LHCN-M2 (cell line): ENCODE measurements at regions not wholly inside any gene's neighbourhood (a gene's known extent, or its start where the extent isn't known, plus 50 kb on each side); places are given as distances from the start of the nearest gene placed in this dataset.
"Not testable (repeated sequence)": the region's sequence is repeated elsewhere in the genome, so short reads cannot be mapped to it uniquely, and the experiment has no call there.

Source experiments
- DNase-seq: peaks from one replicate; pipeline ENCODE4 v3.0.0-alpha.2; 2012; ENCODE audit warnings: low read depth

- DNase-seq: no peak
Observed at GRCh38 chr1:55472784-55473183, 257.6 kb upstream of the USP24 start.

GRCh38 chr1:55472115-55472514 is 257.0 kb upstream of the USP24 start:
- no peak for DNase-seq

- no peak for DNase-seq
Observed at GRCh38 chr1:55468142-55468795, 253.1 kb upstream of the USP24 start.

GRCh38 chr1:55466921-55467320 is 251.8 kb upstream of the USP24 start:
- no peak for DNase-seq

GRCh38 chr1:55466373-55466772 is 251.2 kb upstream of the USP24 start:
- DNase-seq: peak; percentile 82

- no peak for DNase-seq
Observed at GRCh38 chr1:55464550-55464949, 249.4 kb upstream of the USP24 start.

- DNase-seq: no peak
Observed at GRCh38 chr1:55463814-55464475, 248.8 kb upstream of the USP24 start.

- DNase-seq: no peak
Observed at GRCh38 chr1:55457874-55458273, 242.7 kb upstream of the USP24 start.

GRCh38 chr1:55456971-55457370 is 241.8 kb upstream of the USP24 start:
- DNase-seq: no peak

GRCh38 chr1:55448261-55448660 is 233.1 kb upstream of the USP24 start:
- no peak for DNase-seq

GRCh38 chr1:55447488-55447887 is 232.3 kb upstream of the USP24 start:
- DNase-seq: no peak

- no peak for DNase-seq
Observed at GRCh38 chr1:55446351-55446750, 231.2 kb upstream of the USP24 start.

- DNase-seq: no peak
Observed at GRCh38 chr1:55445416-55445815, 230.3 kb upstream of the USP24 start.

- DNase-seq: no peak
Observed at GRCh38 chr1:55444667-55445066, 229.5 kb upstream of the USP24 start.

- peak; percentile 99 for DNase-seq
Observed at GRCh38 chr1:55443175-55443915, 228.2 kb upstream of the USP24 start.

- DNase-seq: no peak
Observed at GRCh38 chr1:55441489-55441888, 226.3 kb upstream of the USP24 start.

- DNase-seq: no peak
Observed at GRCh38 chr1:55437692-55438091, 222.5 kb upstream of the USP24 start.

- DNase-seq: not testable (repeated sequence)
Observed at GRCh38 chr1:55430720-55431119, 215.6 kb upstream of the USP24 start.

GRCh38 chr1:55430206-55430605 is 215.0 kb upstream of the USP24 start:
- not testable (repeated sequence) for DNase-seq

- peak; percentile 100 for DNase-seq
Observed at GRCh38 chr1:55428944-55429931, 214.1 kb upstream of the USP24 start.

GRCh38 chr1:55428231-55428630 is 213.1 kb upstream of the USP24 start:
- no peak for DNase-seq

GRCh38 chr1:55427606-55428005 is 212.4 kb upstream of the USP24 start:
- DNase-seq: no peak
